ENCODE measurements at regions not wholly inside any gene's neighbourhood (a gene's known extent, or its start where the extent isn't known, plus 50 kb on each side); places are given as distances from the start of the nearest gene placed in this dataset.

DNA sequence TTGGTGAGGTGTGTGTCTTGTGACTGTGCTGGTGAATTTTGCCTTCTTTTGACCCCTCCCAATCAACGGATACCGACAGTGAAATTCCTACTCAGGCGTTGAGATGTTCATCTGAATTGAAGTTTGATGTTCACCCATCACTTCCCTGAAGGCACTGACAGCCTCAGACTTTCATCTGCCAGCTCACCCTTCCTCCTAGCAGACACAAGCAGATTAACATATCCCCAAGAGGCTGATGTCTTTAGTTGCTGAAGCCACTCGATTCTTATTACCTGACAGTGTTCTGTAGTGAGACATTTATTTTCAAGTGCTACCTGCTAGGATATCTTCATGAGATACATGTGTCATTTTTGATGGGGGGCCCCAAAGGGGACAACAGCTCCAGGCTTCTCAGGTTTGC lies 1330.1 kb upstream of the PIK3C3 start:
- ChIA-PET POLR2A (ENCODE audit: partially characterized antibody) (interaction anchor here (0.5 kb wide), 1 partner anchor 18 kb away, joined by 3 read pairs; no protein-coding TSS in a partner anchor), CTCF (ENCODE audit: partially characterized antibody) (no interaction called here)
- FAIRE-seq (no peak), DNase-seq (ENCODE audit: low read depth in 1 of 2, low spot score in 2 of 2) (no peak)
- H3K4me3 ChIP-seq (ENCODE audit: extremely low read depth in 1 of 4, insufficient read depth in 2 of 4, low read depth in 3 of 4, low read length in 4 of 4): no peak overlapping the region
- no peak overlapping the region for H2BK120ac ChIP-seq (replicated peaks; ENCODE audit: low read depth, low read length)
- H3K9me3 ChIP-seq (ENCODE audit: insufficient read depth in 2 of 2, low read depth in 1 of 2, low read length in 1 of 2): no peaks in the 10 kb centered on the region
- H2BK12ac ChIP-seq (ENCODE audit: low read depth, low read length): no peak overlapping the region
- no peaks in the 10 kb centered on the region for H3K79me2 ChIP-seq (ENCODE audit: control insufficient read depth in 1 of 2, insufficient read depth in 2 of 2, low read length in 2 of 2)
- H3K56ac ChIP-seq (replicated peaks; ENCODE audit: insufficient read length, low read depth, low read length): no peak overlapping the region
- H4K91ac ChIP-seq (replicated peaks; ENCODE audit: insufficient read length, low read length): no peak overlapping the region
- no peak overlapping the region for H2BK20ac ChIP-seq (ENCODE audit: low read length)
- H3K27ac ChIP-seq (ENCODE audit: low read depth, low read length): no peak overlapping the region
- H3K23me2 ChIP-seq (ENCODE audit: low read depth, low read length): no peaks in the 10 kb centered on the region
- no peak overlapping the region for H3K9ac ChIP-seq (replicated peaks in 1 of 4; ENCODE audit: extremely low read depth in 1 of 4, low read depth in 3 of 4, low read length in 3 of 4)
- H3K27me3 ChIP-seq (replicated peaks in 1 of 4; ENCODE audit: control insufficient read depth in 3 of 4, extremely low read depth in 1 of 4, insufficient read depth in 3 of 4, low read length in 3 of 4): no peaks in the 10 kb centered on the region
- no peak overlapping the region for H3K14ac ChIP-seq (ENCODE audit: insufficient read length)
- H4K8ac ChIP-seq (ENCODE audit: extremely low read depth, insufficient read depth, low read length): no peak overlapping the region
- no peaks in the 10 kb centered on the region for H4K20me1 ChIP-seq (replicated peaks in 1 of 2; ENCODE audit: control insufficient read depth in 1 of 2, insufficient read depth in 2 of 2, low read length in 2 of 2)
- no peak overlapping the region for H3K4me2 ChIP-seq (ENCODE audit: insufficient read depth in 1 of 2, low read depth in 2 of 2, low read length in 2 of 2)
- no peak overlapping the region for H2BK5ac ChIP-seq (ENCODE audit: low read depth, low read length)
- H3K79me1 ChIP-seq (ENCODE audit: low read depth, low read length): no peaks in the 10 kb centered on the region
- no peaks in the 10 kb centered on the region for H3K36me3 ChIP-seq (ENCODE audit: control insufficient read depth in 2 of 4, insufficient read depth in 4 of 4, low read length in 3 of 4)
- H3K4me1 ChIP-seq (replicated peaks in 1 of 4; ENCODE audit: control insufficient read depth in 3 of 4, insufficient read depth in 4 of 4, low read length in 3 of 4): 0 out of 7 replicates have a peak, but pooled peaks cover 0 to 2% (median 0%) of the 10 kb centered on the region in 4 experiments
- WGBS, 2 experiments (ENCODE audit: extremely low coverage in 1 of 2, insufficient coverage in 1 of 2, insufficient read length in 1 of 2, insufficient replicate concordance in 2 of 2, low coverage in 1 of 2, low lambda C conversion rate in 2 of 2, missing lambda C conversion rate in 1 of 2): 100% methylated on average over 4 of the region's 4 CpGs; no CpG with 5 or more reads in 1 of the 2 experiments
- H3K23ac ChIP-seq (ENCODE audit: insufficient read length): no peak overlapping the region
- no peak for TF ChIP-seq KDM1A (IDR thresholded peaks at IDR 0.05; ENCODE audit: borderline replicate concordance, low read length)
- TF ChIP-seq SIX5 (IDR thresholded peaks at IDR 0.05; ENCODE audit: low read depth, low read length): no peak
- TF ChIP-seq RBBP5 (IDR thresholded peaks at IDR 0.05; ENCODE audit: borderline replicate concordance, low read depth, low read length): no peak
- TF ChIP-seq, protein P1, sequence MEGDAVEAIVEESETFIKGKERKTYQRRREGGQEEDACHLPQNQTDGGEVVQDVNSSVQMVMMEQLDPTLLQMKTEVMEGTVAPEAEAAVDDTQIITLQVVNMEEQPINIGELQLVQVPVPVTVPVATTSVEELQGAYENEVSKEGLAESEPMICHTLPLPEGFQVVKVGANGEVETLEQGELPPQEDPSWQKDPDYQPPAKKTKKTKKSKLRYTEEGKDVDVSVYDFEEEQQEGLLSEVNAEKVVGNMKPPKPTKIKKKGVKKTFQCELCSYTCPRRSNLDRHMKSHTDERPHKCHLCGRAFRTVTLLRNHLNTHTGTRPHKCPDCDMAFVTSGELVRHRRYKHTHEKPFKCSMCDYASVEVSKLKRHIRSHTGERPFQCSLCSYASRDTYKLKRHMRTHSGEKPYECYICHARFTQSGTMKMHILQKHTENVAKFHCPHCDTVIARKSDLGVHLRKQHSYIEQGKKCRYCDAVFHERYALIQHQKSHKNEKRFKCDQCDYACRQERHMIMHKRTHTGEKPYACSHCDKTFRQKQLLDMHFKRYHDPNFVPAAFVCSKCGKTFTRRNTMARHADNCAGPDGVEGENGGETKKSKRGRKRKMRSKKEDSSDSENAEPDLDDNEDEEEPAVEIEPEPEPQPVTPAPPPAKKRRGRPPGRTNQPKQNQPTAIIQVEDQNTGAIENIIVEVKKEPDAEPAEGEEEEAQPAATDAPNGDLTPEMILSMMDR (IDR thresholded peaks at IDR 0.05; ENCODE audit: control extremely low read depth in 1 of 3, insufficient read depth in 1 of 3, low read depth in 1 of 3, low read length in 3 of 3): no peak
- no peak for TF ChIP-seq SIRT6 (IDR thresholded peaks at IDR 0.05; ENCODE audit: low read length)
- H2AFZ ChIP-seq (ENCODE audit: low read length): no peak overlapping the region
- no peak overlapping the region for H4K5ac ChIP-seq (ENCODE audit: insufficient read length, low read depth, low read length)
- no peak overlapping the region for H2BK15ac ChIP-seq (ENCODE audit: low read length)
- H2AK5ac ChIP-seq (ENCODE audit: low read depth, low read length): no peak overlapping the region
- no peak overlapping the region for H3K18ac ChIP-seq (ENCODE audit: extremely low read depth, low read length)
- H3K4ac ChIP-seq (replicated peaks; ENCODE audit: insufficient read length, low read depth, low read length): no peak overlapping the region

Data from H1 (cell line).